ENCODE measurements at regions not wholly inside any gene's neighbourhood (a gene's known extent, or its start where the extent isn't known, plus 50 kb on each side); places are given as distances from the start of the nearest gene placed in this dataset.
"Not testable (repeated sequence)": the region's sequence is repeated elsewhere in the genome, so short reads cannot be mapped to it uniquely, and the experiment has no call there.

DNA sequence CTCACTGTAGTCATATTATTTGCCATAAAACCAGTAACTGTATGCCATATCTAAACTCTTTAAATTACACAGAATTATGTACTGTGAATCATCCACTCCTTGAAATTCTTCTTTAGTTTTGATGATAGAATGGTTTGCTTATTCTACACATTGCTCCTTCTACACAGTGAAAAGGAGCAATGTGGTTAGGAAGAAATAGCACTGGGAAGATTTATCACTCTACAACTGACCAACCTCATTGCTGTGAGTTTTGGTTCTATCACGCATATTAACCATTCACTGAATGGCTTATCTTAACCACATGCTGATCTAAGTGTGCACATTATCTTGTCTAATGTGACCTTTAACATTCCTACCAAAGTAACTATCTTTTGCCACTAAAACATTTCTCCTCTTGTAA is 415.7 kb upstream of the NDST4 start:
- Histone ChIP-seq H3K27me3 (no peaks in the 10 kb centered on the region), H3K4me1 (no peaks in the 10 kb centered on the region), H3K4me3 (no peak overlapping the region), H3K27ac (no peak overlapping the region), H3K9me3 (no peaks in the 10 kb centered on the region), H3K36me3 (no peaks in the 10 kb centered on the region)
- intact Hi-C loops (cut with DNase I), result no loop called here
- DNase-seq (no peak), ATAC-seq (no peak)
- WGBS, 4 donors, result 33 to 74% (median 44%) methylated on average over 1 of the region's 1 CpG
- TF ChIP-seq, protein P1, sequence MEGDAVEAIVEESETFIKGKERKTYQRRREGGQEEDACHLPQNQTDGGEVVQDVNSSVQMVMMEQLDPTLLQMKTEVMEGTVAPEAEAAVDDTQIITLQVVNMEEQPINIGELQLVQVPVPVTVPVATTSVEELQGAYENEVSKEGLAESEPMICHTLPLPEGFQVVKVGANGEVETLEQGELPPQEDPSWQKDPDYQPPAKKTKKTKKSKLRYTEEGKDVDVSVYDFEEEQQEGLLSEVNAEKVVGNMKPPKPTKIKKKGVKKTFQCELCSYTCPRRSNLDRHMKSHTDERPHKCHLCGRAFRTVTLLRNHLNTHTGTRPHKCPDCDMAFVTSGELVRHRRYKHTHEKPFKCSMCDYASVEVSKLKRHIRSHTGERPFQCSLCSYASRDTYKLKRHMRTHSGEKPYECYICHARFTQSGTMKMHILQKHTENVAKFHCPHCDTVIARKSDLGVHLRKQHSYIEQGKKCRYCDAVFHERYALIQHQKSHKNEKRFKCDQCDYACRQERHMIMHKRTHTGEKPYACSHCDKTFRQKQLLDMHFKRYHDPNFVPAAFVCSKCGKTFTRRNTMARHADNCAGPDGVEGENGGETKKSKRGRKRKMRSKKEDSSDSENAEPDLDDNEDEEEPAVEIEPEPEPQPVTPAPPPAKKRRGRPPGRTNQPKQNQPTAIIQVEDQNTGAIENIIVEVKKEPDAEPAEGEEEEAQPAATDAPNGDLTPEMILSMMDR (IDR thresholded peaks at IDR 0.05), result no peak
- no peak for TF ChIP-seq POLR2A (IDR thresholded peaks at IDR 0.05)

GRCh38 chr4:115519476-115519875 is 406.1 kb upstream of the NDST4 start:
- 69 to 76% (median 73%) methylated on average over 3 of the region's 3 CpGs for WGBS, 4 donors
- H3K36me3 ChIP-seq; intact Hi-C loops (cut with DNase I): not testable (repeated sequence)

GRCh38 chr4:115515772-115516171 is 402.4 kb upstream of the NDST4 start:
- intact Hi-C loops (cut with DNase I), result no loop called here
- Histone ChIP-seq H3K4me1 (no peaks in the 10 kb centered on the region), H3K9me3 (peaks cover 0 to 5% (median 0%) of the 10 kb centered on the region in 12 donors), H3K27me3 (no peaks in the 10 kb centered on the region), H3K36me3 (no peaks in the 10 kb centered on the region), H3K4me3 (no peak overlapping the region), H3K27ac (no peak overlapping the region)
- no peak for TF ChIP-seq POLR2A (IDR thresholded peaks at IDR 0.05)
- TF ChIP-seq, protein P1 (IDR thresholded peaks at IDR 0.05), result no peak
- no peak for ATAC-seq
- no peak for DNase-seq
- WGBS, 4 donors, result 0 to 48% (median 42%) methylated on average over 2 of the region's 2 CpGs

More at GRCh38 chr4:115519476-115519875, 406.1 kb upstream of the NDST4 start:
- ATAC-seq, DNase-seq, H3K4me3 ChIP-seq, H3K27me3 ChIP-seq, H3K27ac ChIP-seq, H3K4me1 ChIP-seq: not testable (repeated sequence)
- H3K9me3 ChIP-seq, result peaks cover 0 to 16% (median 0%) of the 10 kb centered on the region in 12 donors

- TF ChIP-seq, protein P1 (IDR thresholded peaks at IDR 0.05), result no peak
- no peak for TF ChIP-seq POLR2A (IDR thresholded peaks at IDR 0.05)
- no peak for ATAC-seq
- intact Hi-C loops (cut with DNase I), result no loop called here
- Histone ChIP-seq H3K27me3 (no peaks in the 10 kb centered on the region), H3K4me1 (no peaks in the 10 kb centered on the region), H3K27ac (no peak overlapping the region), H3K36me3 (no peaks in the 10 kb centered on the region), H3K9me3 (peaks cover 0 to 5% (median 0%) of the 10 kb centered on the region in 12 donors), H3K4me3 (no peak overlapping the region)
- DNase-seq, result no peak
- WGBS, 4 donors, result 79 to 89% (median 82%) methylated on average over 2 of the region's 2 CpGs
These were observed 401.9 kb upstream of the NDST4 start for GRCh38 chr4:115515366-115515765.

DNA sequence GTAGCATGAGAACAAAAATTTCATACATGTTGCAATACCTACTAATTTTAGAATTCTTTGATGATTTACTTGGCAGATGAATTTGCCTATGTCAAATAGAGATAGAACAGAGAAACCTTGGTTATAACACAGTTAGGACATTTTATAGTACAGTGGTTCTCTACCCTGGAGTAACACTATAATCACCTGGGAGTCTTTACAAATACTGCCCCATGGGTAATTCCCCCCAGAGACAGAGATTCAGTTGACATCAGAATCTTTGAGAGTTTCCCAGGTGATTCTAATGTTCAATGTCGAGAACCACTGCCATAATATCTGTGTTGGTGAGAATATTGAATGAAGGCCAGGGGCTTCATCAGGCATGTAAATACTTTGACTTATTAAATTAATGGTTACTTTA is 401.3 kb upstream of the NDST4 start:
- DNase-seq (no peak), ATAC-seq (no peak)
- Histone ChIP-seq H3K27ac (no peak overlapping the region), H3K4me1 (no peaks in the 10 kb centered on the region), H3K4me3 (no peak overlapping the region), H3K27me3 (no peaks in the 10 kb centered on the region), H3K36me3 (no peaks in the 10 kb centered on the region), H3K9me3 (peaks cover 0 to 5% (median 0%) of the 10 kb centered on the region in 12 donors)
- intact Hi-C loops (cut with DNase I), result no loop called here
- TF ChIP-seq POLR2A (IDR thresholded peaks at IDR 0.05), result no peak
- TF ChIP-seq, protein P1 (IDR thresholded peaks at IDR 0.05), result no peak
- WGBS, 4 donors, result 33 to 87% (median 74%) methylated on average over 1 of the region's 1 CpG

All from heart left ventricle (tissue), 16 donors.